Keratinocyte (primary cell): ENCODE measurements at regions not wholly inside any gene's neighbourhood (a gene's known extent, or its start where the extent isn't known, plus 50 kb on each side); places are given as distances from the start of the nearest gene placed in this dataset.

Source experiments
- DNase-seq: peaks from one replicate; pipeline ENCODE4 v3.0.0-alpha.2; 2011; ENCODE audit warnings: low read depth, missing footprints, low spot score
- FAIRE-seq: peaks from 2 replicates; lab custom pipeline; 2011; peaks lifted over from hg19 to GRCh38; lab: Jason Lieb, UNC
- H2AFZ ChIP-seq: 2 replicates; pipeline ENCODE4 v1.6.0; 2012; ENCODE audit warnings: low read length, control low read depth, inconsistent platforms; ENCODE audit not compliant: control insufficient read depth
- H3K27ac ChIP-seq: 2 replicates; pipeline ENCODE4 v1.5.1; 2011; ENCODE audit warnings: low read length; ENCODE audit not compliant: control insufficient read depth, insufficient read depth
- H3K27me3 ChIP-seq: 3 replicates; pipeline ENCODE4 v1.6.0; 2011; ENCODE audit warnings: low read length; ENCODE audit not compliant: control insufficient read depth, insufficient read depth; ENCODE audit errors: extremely low read depth
- H3K36me3 ChIP-seq, 2 experiments: 2 replicates in 1 of 2; 3 replicates in 1 of 2; pipeline ENCODE4 v1.5.1; 2011; ENCODE audit warnings: low read length in 2 of 2, mild to moderate bottlenecking in 1 of 2; ENCODE audit not compliant: control insufficient read depth in 2 of 2, insufficient read depth in 2 of 2; ENCODE audit errors: extremely low read depth in 1 of 2
- H3K4me1 ChIP-seq: 3 replicates; pipeline ENCODE4 v1.5.1; 2011; ENCODE audit warnings: low read length; ENCODE audit not compliant: control insufficient read depth, insufficient read depth; ENCODE audit errors: extremely low read depth
- H3K4me2 ChIP-seq: 3 replicates; pipeline ENCODE4 v1.6.0; 2011; ENCODE audit warnings: low read depth, low read length; ENCODE audit not compliant: control insufficient read depth, insufficient read depth; ENCODE audit errors: extremely low read depth
- H3K4me3 ChIP-seq, 3 experiments: fragments of 200-600 bp in 1 of 3; sonication (generic) in 1 of 3; 2 replicates in 2 of 3; 3 replicates in 1 of 3; pipeline ENCODE4 v1.5.1; 2011 to 2016; ENCODE audit warnings: low read length in 3 of 3, mild to moderate bottlenecking in 3 of 3, control low read depth in 2 of 3, inconsistent platforms in 1 of 3, low read depth in 1 of 3, mixed read lengths in 1 of 3, mixed run types in 1 of 3, moderate library complexity in 1 of 3; ENCODE audit not compliant: control insufficient read depth in 2 of 3, insufficient read depth in 2 of 3; ENCODE audit errors: extremely low read depth in 1 of 3
- H3K79me2 ChIP-seq: 2 replicates; pipeline ENCODE4 v1.6.0; 2012; ENCODE audit warnings: low read length; ENCODE audit not compliant: control insufficient read depth, insufficient read depth
- H3K9ac ChIP-seq: 3 replicates; pipeline ENCODE4 v1.6.0; 2011; ENCODE audit warnings: low read length; ENCODE audit not compliant: control insufficient read depth, insufficient read depth; ENCODE audit errors: extremely low read depth
- H3K9me1 ChIP-seq: 3 replicates; pipeline ENCODE4 v1.6.0; 2011; ENCODE audit warnings: low read length; ENCODE audit not compliant: control insufficient read depth, insufficient read depth; ENCODE audit errors: extremely low read depth
- H3K9me3 ChIP-seq: 2 replicates; pipeline ENCODE4 v1.5.1; 2012; ENCODE audit warnings: low read depth, low read length; ENCODE audit not compliant: control insufficient read depth
- H4K20me1 ChIP-seq: 3 replicates; pipeline ENCODE4 v1.6.0; 2011; ENCODE audit warnings: low read length; ENCODE audit not compliant: control insufficient read depth, insufficient read depth; ENCODE audit errors: extremely low read depth
- CTCF ChIP-seq, 3 experiments: IDR thresholded peaks in 1 of 3; conservative IDR thresholded peaks in 1 of 3; optimal IDR thresholded peaks in 1 of 3; 2 replicates in 2 of 3; 3 replicates in 1 of 3; pipeline versions ENCODE3 to v1.5.1; 2011; ENCODE audit warnings: low read length in 3 of 3, mild to moderate bottlenecking in 3 of 3, moderate library complexity in 2 of 3, control low read depth in 1 of 3, inconsistent platforms in 1 of 3; ENCODE audit not compliant: insufficient read depth in 2 of 3; ENCODE audit errors: extremely low read depth in 1 of 3
- EZH2 ChIP-seq: IDR thresholded peaks from one replicate; pipeline ENCODE4 v1.6.1; 2012; ENCODE audit warnings: inconsistent platforms, mild to moderate bottlenecking, low read length, moderate library complexity
- dilution Hi-C: fragments of 300-500 bp; cut with MboI; formaldehyde crosslinking; loops from one replicate; pipeline ENCODE4 v1.7.0; 2020; ENCODE audit warnings: low sequenced_read_pairs; ENCODE audit not compliant: extremely low pct_ligation_motif_present

DNA sequence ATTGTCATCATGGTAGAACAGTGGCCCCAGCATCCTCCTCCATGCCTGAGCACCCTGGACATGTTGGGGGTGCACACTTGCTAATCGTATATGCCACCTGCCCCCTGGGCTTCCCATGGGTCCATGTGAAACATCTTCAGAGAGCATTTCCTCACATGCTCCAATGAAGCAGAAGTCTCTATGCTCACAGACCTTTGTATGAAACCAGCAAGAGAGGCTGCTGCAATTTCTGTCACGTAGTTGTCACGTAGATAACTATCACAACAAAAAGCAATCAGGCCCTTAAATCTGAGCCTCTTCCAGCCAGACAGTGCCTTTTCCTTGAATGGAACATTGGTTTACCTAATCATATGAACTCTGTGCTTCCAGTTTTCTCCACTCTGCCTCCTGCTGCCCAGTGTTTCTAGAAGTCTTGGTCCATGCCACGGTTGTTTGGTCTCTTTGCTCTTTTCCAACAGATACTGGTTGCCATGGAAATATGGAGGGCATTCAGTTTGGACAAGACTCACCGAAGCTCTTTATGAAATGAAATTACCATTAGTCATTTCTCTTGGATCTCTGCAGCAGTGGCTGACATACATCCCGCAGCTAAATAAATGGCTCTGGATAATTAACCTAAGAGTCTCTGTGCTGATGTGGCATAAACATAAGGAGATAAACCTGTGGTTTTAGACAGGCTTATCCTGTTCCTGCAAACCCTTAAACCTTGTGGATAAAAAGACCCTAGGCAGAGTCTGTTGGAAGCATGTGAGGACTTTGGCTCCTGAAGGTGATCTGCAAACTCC is 172.8 kb upstream of the SYNDIG1 start:
- H3K4me1 ChIP-seq: no peaks in the 10 kb centered on the region
- TF ChIP-seq CTCF (optimal IDR thresholded peaks at IDR 0.05 in 1 of 3, IDR thresholded peaks at IDR 0.05 in 1 of 3, conservative IDR thresholded peaks at IDR 0.05 in 1 of 3; ENCODE audit: extremely low read depth in 1 of 3, insufficient read depth in 2 of 3, low read length in 3 of 3) (no peak), EZH2 (no peak)
- H2AFZ ChIP-seq: no peak overlapping the region
- no peak overlapping the region for H3K9ac ChIP-seq
- H3K27me3 ChIP-seq: no peaks in the 10 kb centered on the region
- H3K9me3 ChIP-seq: no peaks in the 10 kb centered on the region
- H4K20me1 ChIP-seq: no peaks in the 10 kb centered on the region
- H3K4me2 ChIP-seq: no peak overlapping the region
- FAIRE-seq (peak; percentile 58), DNase-seq (no peak)
- H3K9me1 ChIP-seq: no peaks in the 10 kb centered on the region
- no peak overlapping the region for H3K4me3 ChIP-seq
- no peaks in the 10 kb centered on the region for H3K79me2 ChIP-seq
- no peaks in the 10 kb centered on the region for H3K36me3 ChIP-seq
- H3K27ac ChIP-seq: no peak overlapping the region
- dilution Hi-C loops: no loop called here

DNA sequence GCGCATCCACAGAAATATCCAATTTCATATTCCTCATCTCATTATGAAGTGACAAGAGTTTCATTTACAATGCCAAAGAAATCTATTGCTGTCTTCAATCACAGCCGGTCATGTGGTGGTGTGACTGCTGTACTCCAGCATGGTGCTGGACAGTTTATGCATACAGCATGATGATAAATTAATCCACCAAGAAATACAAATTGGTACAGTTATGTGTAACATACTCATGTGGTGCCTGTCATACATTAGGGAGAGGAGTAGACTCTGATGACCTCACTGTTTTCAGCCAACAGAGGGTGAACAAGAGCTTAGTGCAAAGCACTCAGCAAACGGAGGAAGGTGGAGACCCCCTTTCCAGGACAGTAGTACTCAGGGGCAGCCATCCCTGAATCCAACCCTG is 178.4 kb upstream of the SYNDIG1 start:
- H3K4me1 ChIP-seq: no peaks in the 10 kb centered on the region
- H3K27me3 ChIP-seq: no peaks in the 10 kb centered on the region
- DNase-seq: no peak
- H3K9ac ChIP-seq: no peak overlapping the region
- H3K27ac ChIP-seq: no peak overlapping the region
- H3K9me1 ChIP-seq: no peaks in the 10 kb centered on the region
- H3K4me3 ChIP-seq: no peak overlapping the region
- TF ChIP-seq CTCF (optimal IDR thresholded peaks at IDR 0.05 in 1 of 3, IDR thresholded peaks at IDR 0.05 in 1 of 3, conservative IDR thresholded peaks at IDR 0.05 in 1 of 3; ENCODE audit: extremely low read depth in 1 of 3, insufficient read depth in 2 of 3, low read length in 3 of 3) (no peak), EZH2 (no peak)
- no peak for FAIRE-seq
- H3K36me3 ChIP-seq: no peaks in the 10 kb centered on the region
- no peaks in the 10 kb centered on the region for H3K9me3 ChIP-seq
- H3K79me2 ChIP-seq: no peaks in the 10 kb centered on the region
- H4K20me1 ChIP-seq: no peaks in the 10 kb centered on the region
- H2AFZ ChIP-seq: no peak overlapping the region
- H3K4me2 ChIP-seq: no peak overlapping the region
- dilution Hi-C loops: no loop called here
